ENCODE measurements at regions not wholly inside any gene's neighbourhood (a gene's known extent, or its start where the extent isn't known, plus 50 kb on each side); places are given as distances from the start of the nearest gene placed in this dataset.

DNA sequence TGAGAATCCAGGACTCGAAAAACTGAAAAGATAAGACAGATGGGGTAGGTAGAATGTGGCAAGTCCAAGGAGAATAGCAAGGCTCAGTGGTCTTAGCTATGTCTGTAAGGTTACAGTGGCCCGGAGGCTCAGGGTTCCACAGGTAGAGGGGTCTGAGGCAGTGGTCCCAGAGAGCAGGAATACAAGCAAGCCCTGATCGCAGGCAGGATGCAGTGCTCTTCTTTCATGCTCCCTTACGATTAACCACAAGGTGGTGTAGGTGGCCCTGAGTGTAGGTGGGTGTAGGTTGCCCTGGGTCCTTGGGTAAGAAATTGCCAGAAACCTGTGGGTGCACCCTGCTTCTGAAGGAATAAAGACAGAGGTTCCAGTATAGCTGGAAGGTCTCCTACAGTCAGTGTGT lies 99.1 kb upstream of the RAB3GAP2 start:
- no peak overlapping the region for H3K27ac ChIP-seq (ENCODE audit: low read depth, low read length)
- H3K27me3 ChIP-seq (ENCODE audit: control insufficient read depth, low read length) = peaks cover 6% of the 10 kb centered on the region; the same call in 1 of the 2 replicates
- H4K20me1 ChIP-seq (ENCODE audit: control insufficient read depth, insufficient read depth, low read depth, low read length) = no peaks in the 10 kb centered on the region
- no peaks in the 10 kb centered on the region for H3K4me1 ChIP-seq (ENCODE audit: control insufficient read depth, low read length)
- no peaks in the 10 kb centered on the region for H3K9me3 ChIP-seq (ENCODE audit: control insufficient read depth, insufficient read depth, low read length)
- H3K9me2 ChIP-seq (replicated peaks; ENCODE audit: control insufficient read depth, low read length) = no peaks in the 10 kb centered on the region
- H3K4me2 ChIP-seq (ENCODE audit: low read length) = no peak overlapping the region
- no peaks in the 10 kb centered on the region for H3K36me3 ChIP-seq (ENCODE audit: control insufficient read depth, low read length)
- no peak overlapping the region for H3K4me3 ChIP-seq (ENCODE audit: low read length)
- no peaks in the 10 kb centered on the region for H3K79me2 ChIP-seq (ENCODE audit: control insufficient read depth, low read length)
- no peak for TF ChIP-seq EZH2phosphoT487 (IDR thresholded peaks at IDR 0.05; ENCODE audit: borderline replicate concordance, low read length)
- TF ChIP-seq CTCF (IDR thresholded peaks at IDR 0.05; ENCODE audit: low read depth, low read length, poor library complexity, severe bottlenecking) = no peak
- no peaks in the 10 kb centered on the region for H3F3A ChIP-seq (ENCODE audit: control insufficient read depth, insufficient read depth)

DNA sequence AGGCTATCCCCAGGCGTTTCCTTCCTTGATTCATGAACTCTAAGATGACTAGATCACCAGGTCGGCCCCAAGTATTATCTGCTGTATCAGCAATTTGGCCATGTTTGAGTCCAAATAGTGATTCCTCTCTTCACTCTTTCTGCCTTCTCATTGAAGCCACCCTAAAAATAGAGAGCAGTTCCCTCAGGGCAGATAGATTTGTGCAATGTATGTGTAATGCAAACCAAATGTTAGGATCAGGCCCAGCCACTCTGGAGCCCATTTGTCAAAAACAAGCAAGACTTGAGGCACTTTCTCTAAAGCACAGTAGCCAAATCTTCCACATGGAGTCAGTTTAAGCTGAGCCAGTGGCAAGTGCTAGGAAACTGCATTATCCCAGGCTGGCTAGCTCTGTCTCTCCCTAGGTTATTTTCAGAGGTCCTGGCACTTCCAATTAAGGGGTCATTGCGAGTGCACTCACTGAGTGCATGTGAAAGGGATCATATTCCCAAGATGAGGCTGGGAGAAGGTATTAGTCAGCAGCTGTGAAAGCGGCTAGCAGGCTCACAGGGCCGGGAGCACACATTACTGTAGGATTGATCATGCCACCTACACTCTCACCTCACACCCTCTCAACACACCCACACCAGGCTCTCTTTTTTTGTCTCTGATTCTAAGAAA lies 97.9 kb upstream of the RAB3GAP2 start:
- Histone ChIP-seq H4K20me1 (ENCODE audit: control insufficient read depth, insufficient read depth, low read depth, low read length) (no peaks in the 10 kb centered on the region), H3K36me3 (ENCODE audit: control insufficient read depth, low read length) (no peaks in the 10 kb centered on the region), H3F3A (ENCODE audit: control insufficient read depth, insufficient read depth) (no peaks in the 10 kb centered on the region), H3K79me2 (ENCODE audit: control insufficient read depth, low read length) (no peaks in the 10 kb centered on the region), H3K27ac (ENCODE audit: low read depth, low read length) (no peak overlapping the region), H3K9me2 (replicated peaks; ENCODE audit: control insufficient read depth, low read length) (no peaks in the 10 kb centered on the region), H3K4me3 (ENCODE audit: low read length) (no peak overlapping the region), H3K27me3 (ENCODE audit: control insufficient read depth, low read length) (peaks cover 6% of the 10 kb centered on the region; the same call in 1 of the 2 replicates), H3K9me3 (ENCODE audit: control insufficient read depth, insufficient read depth, low read length) (no peaks in the 10 kb centered on the region), H3K4me2 (ENCODE audit: low read length) (no peak overlapping the region), H3K4me1 (ENCODE audit: control insufficient read depth, low read length) (no peaks in the 10 kb centered on the region)
- TF ChIP-seq CTCF (IDR thresholded peaks at IDR 0.05; ENCODE audit: low read depth, low read length, poor library complexity, severe bottlenecking) = no peak
- TF ChIP-seq EZH2phosphoT487 (IDR thresholded peaks at IDR 0.05; ENCODE audit: borderline replicate concordance, low read length) = no peak

GRCh38 chr1:220369511-220369910 lies 97.3 kb upstream of the RAB3GAP2 start:
- no peaks in the 10 kb centered on the region for H4K20me1 ChIP-seq (ENCODE audit: control insufficient read depth, insufficient read depth, low read depth, low read length)
- peaks cover 6% of the 10 kb centered on the region; the same call in 1 of the 2 replicates for H3K27me3 ChIP-seq (ENCODE audit: control insufficient read depth, low read length)
- no peak overlapping the region for H3K4me3 ChIP-seq (ENCODE audit: low read length)
- no peak overlapping the region for H3K4me2 ChIP-seq (ENCODE audit: low read length)
- no peaks in the 10 kb centered on the region for H3K9me3 ChIP-seq (ENCODE audit: control insufficient read depth, insufficient read depth, low read length)
- no peaks in the 10 kb centered on the region for H3F3A ChIP-seq (ENCODE audit: control insufficient read depth, insufficient read depth)
- no peaks in the 10 kb centered on the region for H3K79me2 ChIP-seq (ENCODE audit: control insufficient read depth, low read length)
- no peak overlapping the region for H3K27ac ChIP-seq (ENCODE audit: low read depth, low read length)
- no peaks in the 10 kb centered on the region for H3K9me2 ChIP-seq (replicated peaks; ENCODE audit: control insufficient read depth, low read length)
- no peaks in the 10 kb centered on the region for H3K36me3 ChIP-seq (ENCODE audit: control insufficient read depth, low read length)
- no peaks in the 10 kb centered on the region for H3K4me1 ChIP-seq (ENCODE audit: control insufficient read depth, low read length)
- TF ChIP-seq EZH2phosphoT487 (IDR thresholded peaks at IDR 0.05; ENCODE audit: borderline replicate concordance, low read length) = no peak
- no peak for TF ChIP-seq CTCF (IDR thresholded peaks at IDR 0.05; ENCODE audit: low read depth, low read length, poor library complexity, severe bottlenecking)

All from DOHH2 (cell line).